GM23248 (cell line): ENCODE measurements at regions not wholly inside any gene's neighbourhood (a gene's known extent, or its start where the extent isn't known, plus 50 kb on each side); places are given as distances from the start of the nearest gene placed in this dataset.

Source experiments
- DNase-seq: peaks from one replicate; pipeline ENCODE4 v3.0.0-alpha.2; 2015
- H2AFZ ChIP-seq: fragments of 200-600 bp; sonication (generic); 2 replicates; pipeline ENCODE4 v1.6.1; 2016; ENCODE audit warnings: antibody characterized with exemption
- H3F3A ChIP-seq: fragments of 200-600 bp; sonication (generic); 2 replicates; pipeline ENCODE4 v1.6.1; 2016; ENCODE audit warnings: mild to moderate bottlenecking, antibody characterized with exemption, mixed run types; ENCODE audit not compliant: insufficient read depth
- H3K27ac ChIP-seq: fragments of 200-600 bp; sonication (generic); 2 replicates; pipeline ENCODE4 v1.5.1; 2016; ENCODE audit warnings: mild to moderate bottlenecking
- H3K27me3 ChIP-seq: fragments of 200-600 bp; sonication (generic); replicated peaks from 2 replicates; pipeline ENCODE4 v1.6.1; 2016; ENCODE audit warnings: mild to moderate bottlenecking; ENCODE audit not compliant: insufficient read depth
- H3K36me3 ChIP-seq: fragments of 200-600 bp; sonication (generic); 2 replicates; pipeline ENCODE4 v1.6.1; 2016; ENCODE audit warnings: low read depth, mild to moderate bottlenecking
- H3K4me1 ChIP-seq: fragments of 200-600 bp; sonication (generic); 2 replicates; pipeline ENCODE4 v1.6.1; 2016; ENCODE audit warnings: mild to moderate bottlenecking; ENCODE audit not compliant: insufficient read depth
- H3K4me2 ChIP-seq: fragments of 200-600 bp; sonication (generic); one replicate; pipeline ENCODE4 v1.6.1; 2016; ENCODE audit warnings: mild to moderate bottlenecking; ENCODE audit not compliant: unreplicated experiment
- H3K4me3 ChIP-seq: fragments of 200-600 bp; sonication (generic); 2 replicates; pipeline ENCODE4 v1.5.1; 2016; ENCODE audit warnings: mild to moderate bottlenecking
- H3K79me2 ChIP-seq: fragments of 200-600 bp; sonication (generic); 2 replicates; pipeline ENCODE4 v1.6.1; 2016; ENCODE audit warnings: mild to moderate bottlenecking; ENCODE audit not compliant: insufficient read depth
- H3K9ac ChIP-seq: fragments of 200-600 bp; sonication (generic); 2 replicates; pipeline ENCODE4 v1.6.1; 2016; ENCODE audit warnings: mild to moderate bottlenecking
- H3K9me2 ChIP-seq: fragments of 200-600 bp; sonication (generic); 2 replicates; pipeline ENCODE4 v1.6.1; 2016; ENCODE audit warnings: mixed run types, mild to moderate bottlenecking, moderate library complexity; ENCODE audit not compliant: insufficient read depth
- H3K9me3 ChIP-seq: fragments of 200-600 bp; sonication (generic); one replicate; pipeline ENCODE4 v1.6.1; 2017; ENCODE audit warnings: low read depth
- H4K20me1 ChIP-seq: fragments of 200-600 bp; sonication (generic); 2 replicates; pipeline ENCODE4 v1.6.0; 2016; ENCODE audit not compliant: insufficient read depth
- EZH2 ChIP-seq: fragments of 200-600 bp; sonication (generic); IDR thresholded peaks from 2 replicates; pipeline ENCODE4 v1.6.1; 2018; ENCODE audit warnings: antibody characterized with exemption, mild to moderate bottlenecking; ENCODE audit not compliant: insufficient read depth, poor library complexity, severe bottlenecking
- EZH2phosphoT487 ChIP-seq: fragments of 200-600 bp; sonication (generic); IDR thresholded peaks from 2 replicates; pipeline ENCODE4 v1.6.1; 2018; ENCODE audit warnings: antibody characterized with exemption, moderate library complexity, mild to moderate bottlenecking, low read depth; ENCODE audit not compliant: insufficient read depth
- WGBS, 2 experiments: methylation state at CpG; one replicate each; pipeline ENCODE4 v1.1.6; 2015 to 2017; ENCODE audit warnings: low lambda C conversion rate in 2 of 2, low coverage in 1 of 2; ENCODE audit errors: missing lambda C conversion rate in 2 of 2; 5-methylcytosine and 5-hydroxymethylcytosine counted together
- in situ Hi-C: fragments of 300-500 bp; cut with MboI; formaldehyde crosslinking; loops from 2 replicates; pipeline ENCODE4 v1.15.0; 2020

DNA sequence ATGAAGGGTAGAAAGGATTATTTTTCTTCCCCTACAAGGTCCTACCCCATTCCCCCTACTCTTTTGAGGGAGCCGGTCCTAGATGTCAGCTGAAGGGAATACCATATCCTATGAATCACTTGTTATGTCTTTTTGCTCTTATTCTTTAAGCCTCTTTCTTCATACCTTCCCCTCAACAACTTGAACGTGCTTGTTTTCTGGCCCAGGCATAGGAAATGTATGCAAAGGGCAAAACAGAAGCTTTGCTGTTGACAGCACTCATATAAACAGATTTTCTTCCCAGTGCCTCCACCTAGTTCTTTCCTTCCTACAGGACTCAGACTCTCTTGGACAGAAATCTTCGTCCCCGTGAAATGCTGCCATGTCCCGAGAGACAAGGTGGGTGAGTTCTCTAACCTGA lies 64.6 kb downstream of the TMEM17 start:
- H3K4me1 ChIP-seq: no peaks in the 10 kb centered on the region
- no peaks in the 10 kb centered on the region for H3K36me3 ChIP-seq
- DNase-seq: no peak
- H4K20me1 ChIP-seq: no peaks in the 10 kb centered on the region
- H3F3A ChIP-seq: no peaks in the 10 kb centered on the region
- no peak overlapping the region for H3K4me3 ChIP-seq
- in situ Hi-C loops: no loop called here
- no peaks in the 10 kb centered on the region; the same call in 1 of the 2 replicates for H3K27me3 ChIP-seq
- H3K4me2 ChIP-seq: no peak overlapping the region
- no peak overlapping the region for H3K9ac ChIP-seq
- H3K79me2 ChIP-seq: no peaks in the 10 kb centered on the region
- H3K9me3 ChIP-seq: no peaks in the 10 kb centered on the region
- TF ChIP-seq EZH2phosphoT487 (no peak), EZH2 (no peak)
- no peak overlapping the region for H3K27ac ChIP-seq
- H3K9me2 ChIP-seq: no peaks in the 10 kb centered on the region
- no peak overlapping the region for H2AFZ ChIP-seq
- 73 to 84% methylated on average over 5 of the region's 5 CpGs for WGBS, 2 experiments

DNA sequence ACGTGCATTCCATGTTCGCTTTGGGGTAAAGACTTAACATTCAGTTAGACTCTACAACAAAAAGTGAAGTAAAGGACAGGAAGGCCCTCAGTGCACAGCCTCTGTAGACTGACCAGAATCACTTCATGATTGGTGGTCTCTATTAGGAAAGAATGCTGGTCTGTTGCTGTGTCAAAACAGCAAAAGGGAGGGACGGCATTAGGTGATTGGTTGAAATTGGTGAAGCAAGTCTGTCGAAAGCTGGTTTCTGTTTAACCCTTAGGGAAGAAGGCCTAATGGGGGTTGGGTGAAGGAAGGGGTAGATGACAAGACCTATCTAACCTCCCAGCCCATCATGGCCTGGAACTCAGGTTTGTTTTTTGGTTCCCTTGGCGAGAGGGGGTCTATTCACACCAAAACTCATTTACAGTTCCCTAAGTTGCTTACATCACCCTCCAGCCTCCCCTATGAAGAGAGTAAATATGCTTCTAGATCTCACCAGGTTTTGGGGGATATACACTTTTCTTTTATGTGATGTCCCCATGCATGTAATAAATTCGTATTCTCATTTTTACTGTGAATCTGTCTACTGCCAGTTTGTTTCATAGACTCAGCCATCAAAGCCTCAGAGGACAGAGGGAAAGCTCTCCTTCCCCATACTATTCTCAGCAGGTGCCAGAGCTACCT lies 65.6 kb downstream of the TMEM17 start:
- Histone ChIP-seq H3K79me2 (no peaks in the 10 kb centered on the region), H3K36me3 (no peaks in the 10 kb centered on the region), H3K4me3 (no peak overlapping the region), H4K20me1 (no peaks in the 10 kb centered on the region), H3K9ac (no peak overlapping the region), H3K27me3 (no peaks in the 10 kb centered on the region; the same call in 1 of the 2 replicates), H3K9me3 (no peaks in the 10 kb centered on the region), H3F3A (no peaks in the 10 kb centered on the region), H3K4me1 (no peaks in the 10 kb centered on the region), H3K4me2 (no peak overlapping the region), H3K27ac (no peak overlapping the region), H3K9me2 (no peaks in the 10 kb centered on the region), H2AFZ (no peak overlapping the region)
- TF ChIP-seq EZH2 (no peak), EZH2phosphoT487 (no peak)
- in situ Hi-C loops: no loop called here
- WGBS, 2 experiments: 55 to 66% methylated on average over 6 of the region's 6 CpGs
- no peak for DNase-seq

GRCh38 chr2:62439425-62439824 lies 66.6 kb downstream of the TMEM17 start:
- H3K4me2 ChIP-seq: no peak overlapping the region
- H3F3A ChIP-seq: no peaks in the 10 kb centered on the region
- no peaks in the 10 kb centered on the region for H3K79me2 ChIP-seq
- TF ChIP-seq EZH2 (no peak), EZH2phosphoT487 (no peak)
- no peaks in the 10 kb centered on the region for H3K36me3 ChIP-seq
- no peak for DNase-seq
- 56% methylated on average over 3 of the region's 3 CpGs for WGBS, 2 experiments
- H3K4me3 ChIP-seq: no peak overlapping the region
- no peak overlapping the region for H3K9ac ChIP-seq
- in situ Hi-C loops: no loop called here
- H3K27ac ChIP-seq: no peak overlapping the region
- H3K9me3 ChIP-seq: no peaks in the 10 kb centered on the region
- no peaks in the 10 kb centered on the region for H3K4me1 ChIP-seq
- no peaks in the 10 kb centered on the region for H4K20me1 ChIP-seq
- H2AFZ ChIP-seq: no peak overlapping the region
- H3K27me3 ChIP-seq: no peaks in the 10 kb centered on the region; the same call in 1 of the 2 replicates
- no peaks in the 10 kb centered on the region for H3K9me2 ChIP-seq

- no peaks in the 10 kb centered on the region for H3K4me1 ChIP-seq
- no peaks in the 10 kb centered on the region; the same call in 1 of the 2 replicates for H3K27me3 ChIP-seq
- H4K20me1 ChIP-seq: no peaks in the 10 kb centered on the region
- H3K9ac ChIP-seq: no peak overlapping the region
- no peak for DNase-seq
- no peaks in the 10 kb centered on the region for H3K9me3 ChIP-seq
- TF ChIP-seq EZH2phosphoT487 (no peak), EZH2 (no peak)
- H2AFZ ChIP-seq: no peak overlapping the region
- H3K27ac ChIP-seq: no peak overlapping the region
- H3K4me3 ChIP-seq: no peak overlapping the region
- 80 to 83% methylated on average over 5 of the region's 5 CpGs for WGBS, 2 experiments
- H3K36me3 ChIP-seq: no peaks in the 10 kb centered on the region
- no peaks in the 10 kb centered on the region for H3F3A ChIP-seq
- H3K79me2 ChIP-seq: no peaks in the 10 kb centered on the region
- in situ Hi-C loops: no loop called here
- no peak overlapping the region for H3K4me2 ChIP-seq
- H3K9me2 ChIP-seq: no peaks in the 10 kb centered on the region
Measured at GRCh38 chr2:62437785-62438184, 68.2 kb downstream of the TMEM17 start.

DNA sequence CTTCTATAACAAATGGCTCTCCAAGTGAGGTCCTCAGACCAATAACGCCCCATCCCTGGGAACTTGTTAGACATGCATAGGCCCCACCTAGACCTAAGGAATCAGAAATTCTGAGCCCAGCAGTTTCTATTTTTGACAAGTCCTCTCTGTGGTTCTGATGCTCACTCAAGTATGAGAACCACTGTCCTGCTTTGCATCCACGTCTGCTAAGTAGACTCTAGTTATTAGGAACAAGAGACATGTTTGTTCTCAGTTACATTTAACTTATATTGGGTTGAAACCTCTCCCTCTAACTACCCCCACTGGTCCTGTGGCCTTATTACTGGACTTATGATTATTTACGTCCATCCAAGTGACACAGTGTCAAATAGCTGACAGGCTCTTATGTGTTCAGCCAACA lies 70.3 kb downstream of the TMEM17 start:
- Histone ChIP-seq H3K9me3 (no peaks in the 10 kb centered on the region), H3K79me2 (no peaks in the 10 kb centered on the region), H3K9ac (no peak overlapping the region), H2AFZ (no peak overlapping the region), H3K36me3 (no peaks in the 10 kb centered on the region), H4K20me1 (no peaks in the 10 kb centered on the region), H3K4me3 (no peak overlapping the region), H3K27me3 (no peaks in the 10 kb centered on the region), H3K4me2 (no peak overlapping the region), H3K27ac (no peak overlapping the region), H3K4me1 (no peaks in the 10 kb centered on the region), H3K9me2 (no peaks in the 10 kb centered on the region), H3F3A (no peaks in the 10 kb centered on the region)
- TF ChIP-seq EZH2phosphoT487: no peak
- TF ChIP-seq EZH2: no peak
- in situ Hi-C loops: no loop called here
- 64 to 65% methylated on average over 3 of the region's 3 CpGs for WGBS, 2 experiments
- no peak for DNase-seq
